ENCODE measurements at regions not wholly inside any gene's neighbourhood (a gene's known extent, or its start where the extent isn't known, plus 50 kb on each side); places are given as distances from the start of the nearest gene placed in this dataset.

DNA sequence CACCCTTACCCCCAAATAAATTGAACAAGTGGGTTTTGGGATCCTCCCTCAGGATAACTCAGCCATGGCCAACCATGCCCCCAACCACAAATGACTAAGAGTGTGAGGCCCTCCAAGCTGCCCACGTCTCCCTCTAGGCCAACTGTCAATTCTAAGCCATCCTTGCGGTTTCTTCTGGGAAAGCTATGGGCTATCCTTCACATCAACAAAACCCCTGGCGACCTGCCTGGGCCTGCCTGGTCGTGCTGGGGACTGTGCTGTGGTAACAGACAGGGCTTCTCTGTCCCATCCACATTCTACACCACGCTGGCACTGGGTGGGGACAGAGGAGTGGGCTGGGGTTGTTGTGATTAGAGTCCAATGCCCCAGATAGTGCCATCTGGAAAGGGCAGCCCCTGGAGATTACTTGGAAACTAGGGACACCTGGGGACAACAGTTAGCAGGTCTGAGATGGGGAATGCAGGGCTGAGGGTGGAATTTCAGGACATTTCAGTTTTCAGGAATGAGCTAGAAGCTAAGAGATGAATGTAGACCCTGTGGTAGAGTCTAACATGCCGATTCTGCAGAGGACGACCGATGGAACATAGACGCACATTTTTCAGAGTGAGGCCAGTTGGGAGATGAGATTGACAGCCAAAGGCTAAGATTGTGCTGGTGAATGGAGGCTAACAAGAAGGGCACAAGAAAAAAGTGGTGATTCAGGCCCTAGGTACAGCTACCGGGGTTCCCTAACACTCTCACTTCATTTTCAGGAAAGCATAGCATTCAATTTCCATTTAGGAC, 131.9 kb downstream of the RASSF10 start:
- H3K79me2 ChIP-seq (ENCODE audit: control insufficient read depth, insufficient read depth, low read length), result no peaks in the 10 kb centered on the region
- peaks cover 12% of the 10 kb centered on the region for H3K4me1 ChIP-seq (ENCODE audit: control insufficient read depth, extremely low read depth, insufficient read depth, low read length)
- H2AFZ ChIP-seq (ENCODE audit: low read depth, low read length), result no peak overlapping the region
- no peaks in the 10 kb centered on the region for H3K9me3 ChIP-seq (replicated peaks; ENCODE audit: control insufficient read depth, insufficient read depth, low read length)
- no peak overlapping the region for H3K4me2 ChIP-seq (ENCODE audit: insufficient read depth, low read length)
- FAIRE-seq (no peak), DNase-seq (ENCODE audit: low read depth, low spot score) (no peak)
- H3K9me1 ChIP-seq (replicated peaks; ENCODE audit: control insufficient read depth, extremely low read depth, insufficient read depth, low read length), result no peaks in the 10 kb centered on the region
- no TSS peak for BruUV-seq (replicated peaks)
- H4K20me1 ChIP-seq (replicated peaks; ENCODE audit: control insufficient read depth, extremely low read depth, insufficient read depth, low read length), result no peaks in the 10 kb centered on the region
- H3K27ac ChIP-seq (ENCODE audit: insufficient read depth, low read depth, low read length), result no peak overlapping the region
- no peak overlapping the region for H3K9ac ChIP-seq (replicated peaks; ENCODE audit: extremely low read depth, insufficient read depth, low read length)
- ChIA-PET POLR2A (no interaction called here), CTCF (interaction anchor here (0.9 to 1.7 kb wide), 7 partner anchors 7 to 177 kb away, joined by 3 to 7 read pairs (median 4); no protein-coding TSS in a partner anchor)
- no peaks in the 10 kb centered on the region for H3K36me3 ChIP-seq (ENCODE audit: control insufficient read depth in 2 of 2, extremely low read depth in 1 of 2, insufficient read depth in 2 of 2, low read length in 2 of 2)
- intact Hi-C loops (cut with micrococcal nuclease) (no loop called here), dilution Hi-C loops (cut with MboI; ENCODE audit: extremely low pct_ligation_motif_present, low sequenced_read_pairs) (no loop called here)
- TF ChIP-seq GATA2 (IDR thresholded peaks at IDR 0.05; ENCODE audit: insufficient read depth, insufficient read length, low read depth, low read length), result no peak
- TF ChIP-seq CTCF (IDR thresholded peaks at IDR 0.05; ENCODE audit: extremely low read depth in 1 of 2, insufficient read depth in 1 of 2, low read depth in 1 of 2, low read length in 2 of 2), result no peak
- TF ChIP-seq, protein P1, sequence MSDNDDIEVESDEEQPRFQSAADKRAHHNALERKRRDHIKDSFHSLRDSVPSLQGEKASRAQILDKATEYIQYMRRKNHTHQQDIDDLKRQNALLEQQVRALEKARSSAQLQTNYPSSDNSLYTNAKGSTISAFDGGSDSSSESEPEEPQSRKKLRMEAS (IDR thresholded peaks at IDR 0.05; ENCODE audit: insufficient read depth, insufficient read length), result no peak
- no peak for TF ChIP-seq MYC (IDR thresholded peaks at IDR 0.05; ENCODE audit: low read depth, low read length)
- no peak for TF ChIP-seq POLR2A (IDR thresholded peaks at IDR 0.05; ENCODE audit: low read depth, low read length)
- TF ChIP-seq POLR2AphosphoS5 (IDR thresholded peaks at IDR 0.05; ENCODE audit: insufficient read depth, low read depth, low read length), result no peak
- no peak for TF ChIP-seq EZH2 (IDR thresholded peaks at IDR 0.05; ENCODE audit: borderline replicate concordance, low read depth, low read length, severe bottlenecking)
- no peak for TF ChIP-seq FOS (IDR thresholded peaks at IDR 0.05; ENCODE audit: borderline replicate concordance, insufficient read depth, low read length)
- no peak for TF ChIP-seq JUN (IDR thresholded peaks at IDR 0.05; ENCODE audit: borderline replicate concordance, insufficient read depth, insufficient read length, low read depth)
- no peak overlapping the region for H3K4me3 ChIP-seq (replicated peaks in 1 of 3; ENCODE audit: insufficient read depth in 1 of 3, low read depth in 1 of 3, low read length in 3 of 3)
- H3K27me3 ChIP-seq (ENCODE audit: control insufficient read depth in 2 of 2, insufficient read depth in 2 of 2, low read length in 2 of 2), result no peaks in the 10 kb centered on the region

Data from endothelial cell of umbilical vein (primary cell).